Vagina (tissue), 2 donors: ENCODE measurements at regions not wholly inside any gene's neighbourhood (a gene's known extent, or its start where the extent isn't known, plus 50 kb on each side); places are given as distances from the start of the nearest gene placed in this dataset.

Source experiments
- CTCF ChIP-seq, 3 experiments: fragments of 450-650 bp in 2 of 3; fragments of 200-600 bp in 1 of 3; sonication (generic) in 1 of 3; IDR thresholded peaks; one replicate each; pipeline ENCODE4 v1.5.1; 2017 to 2019; ENCODE audit warnings: antibody characterized with exemption in 3 of 3, mild to moderate bottlenecking in 2 of 3, moderate library complexity in 2 of 3
- POLR2AphosphoS5 ChIP-seq, 2 donors: sonication (generic); formaldehyde crosslinking; IDR thresholded peaks; one replicate each; pipeline ENCODE4 v1.9.0; 2017; ENCODE audit warnings: antibody characterized with exemption in 2 of 2, mild to moderate bottlenecking in 2 of 2, low read depth in 1 of 2; ENCODE audit not compliant: insufficient read depth in 1 of 2

DNA sequence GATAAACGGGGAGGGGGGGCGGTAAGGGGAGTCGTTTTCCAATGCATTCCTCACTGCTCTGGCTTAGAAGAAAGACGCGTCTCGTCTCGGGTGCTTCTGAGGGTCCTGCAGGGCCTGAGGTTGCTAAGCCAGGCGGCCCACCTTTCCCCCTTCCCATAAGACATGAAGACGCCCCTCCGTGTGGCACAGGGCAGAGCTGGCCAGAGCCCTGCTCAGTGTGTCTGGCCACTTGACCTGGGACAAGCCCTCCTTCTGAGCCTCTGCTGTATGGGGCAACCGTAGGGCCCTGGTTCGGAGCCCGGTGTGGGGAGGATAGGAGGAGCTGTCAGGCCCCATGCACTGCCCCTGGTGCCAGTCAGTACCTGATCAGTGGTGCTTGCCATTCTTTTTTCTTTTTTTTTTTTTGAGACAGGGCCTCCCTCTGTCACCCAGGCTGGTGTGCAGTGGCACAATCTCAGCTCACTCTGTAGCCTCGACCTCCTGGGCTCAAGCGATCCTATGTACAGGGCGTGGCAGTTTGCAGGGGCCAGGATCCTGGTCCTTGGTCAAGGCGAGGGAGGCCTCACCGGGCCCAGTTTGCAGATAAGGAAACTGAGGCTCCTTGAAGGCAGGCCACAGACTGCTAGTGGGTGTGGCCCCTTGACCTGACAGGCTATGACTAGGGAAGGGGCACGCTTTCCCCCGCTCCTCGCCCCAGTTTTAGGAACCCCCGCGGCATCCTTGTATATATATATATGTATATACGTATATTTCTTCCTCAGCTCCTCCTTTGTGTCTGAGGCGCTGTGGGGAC lies 172.3 kb upstream of the IER5L start:
- TF ChIP-seq CTCF (IDR thresholded peaks at IDR 0.05): no peak
- TF ChIP-seq POLR2AphosphoS5 (IDR thresholded peaks at IDR 0.05; ENCODE audit: insufficient read depth in 1 of 2, low read depth in 1 of 2): no peak
